HG03064 (cell line): ENCODE measurements at regions not wholly inside any gene's neighbourhood (a gene's known extent, or its start where the extent isn't known, plus 50 kb on each side); places are given as distances from the start of the nearest gene placed in this dataset.
A peak's percentile ranks its signal among the peaks of the same experiment; 100 is the strongest.
"Not testable (repeated sequence)": the region's sequence is repeated elsewhere in the genome, so short reads cannot be mapped to it uniquely, and the experiment has no call there.

Source experiments
- ATAC-seq: cut with Tn5 transposase; IDR thresholded peaks from one replicate; pipeline ENCODE4 v1.9.1; 2021; ENCODE audit warnings: low read depth; ENCODE audit not compliant: unreplicated experiment

DNA sequence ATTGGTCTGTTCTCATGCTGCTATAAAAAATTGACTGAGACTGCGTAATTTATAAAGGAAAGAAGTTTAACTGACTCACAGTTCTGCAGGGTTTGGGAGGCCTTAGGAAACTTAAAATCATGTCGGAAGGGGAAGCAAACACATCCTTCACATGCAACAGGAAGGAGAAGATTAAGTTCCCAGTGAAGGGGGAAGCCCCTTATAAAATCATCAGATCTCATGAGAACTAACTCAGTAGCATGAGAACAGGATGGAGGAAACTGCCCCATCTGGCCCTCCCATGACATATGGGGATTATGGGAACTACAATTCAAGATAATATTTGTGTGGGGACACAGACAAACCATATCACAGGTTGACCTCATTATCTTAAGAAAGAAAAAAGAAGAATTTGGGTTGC, 134.5 kb downstream of the PPP1R3A start:
- no peak for ATAC-seq

DNA sequence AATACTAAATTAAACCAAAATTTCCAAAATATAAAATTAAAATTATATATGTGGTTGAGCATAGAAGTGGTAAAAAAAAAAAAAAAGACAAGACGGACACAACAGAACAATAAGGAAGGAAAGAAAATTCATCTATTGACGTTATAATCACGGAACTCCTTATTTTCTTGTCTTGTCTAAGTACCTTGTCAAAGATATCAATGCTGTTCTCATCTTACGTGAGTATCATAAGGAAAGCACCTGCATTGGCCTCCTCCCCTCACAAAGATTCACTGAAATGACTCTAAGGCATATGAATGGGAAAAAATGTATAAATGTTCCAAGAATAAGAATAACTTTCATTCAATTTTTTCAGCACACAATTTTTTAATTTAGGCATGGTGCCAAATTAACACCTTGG, 135.4 kb downstream of the PPP1R3A start:
- no peak for ATAC-seq

DNA sequence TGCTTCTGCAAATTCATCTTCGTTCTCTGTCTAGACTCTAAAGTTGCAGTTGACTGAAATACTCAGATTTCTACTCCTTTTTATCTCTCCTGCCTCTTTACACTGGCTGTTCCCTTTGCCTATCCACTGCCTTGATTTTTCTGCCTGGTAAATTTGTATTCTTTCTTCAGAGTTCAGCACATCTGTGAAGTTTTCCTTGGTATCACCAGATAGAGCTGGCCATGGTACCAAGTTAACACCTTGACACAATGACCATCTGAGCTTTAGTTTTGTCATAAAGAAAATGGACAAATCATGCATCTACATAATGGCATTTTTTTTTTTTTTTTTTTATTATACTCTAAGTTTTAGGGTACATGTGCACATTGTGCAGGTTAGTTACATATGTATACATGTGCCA, 143.0 kb downstream of the PPP1R3A start:
- no peak for ATAC-seq

DNA sequence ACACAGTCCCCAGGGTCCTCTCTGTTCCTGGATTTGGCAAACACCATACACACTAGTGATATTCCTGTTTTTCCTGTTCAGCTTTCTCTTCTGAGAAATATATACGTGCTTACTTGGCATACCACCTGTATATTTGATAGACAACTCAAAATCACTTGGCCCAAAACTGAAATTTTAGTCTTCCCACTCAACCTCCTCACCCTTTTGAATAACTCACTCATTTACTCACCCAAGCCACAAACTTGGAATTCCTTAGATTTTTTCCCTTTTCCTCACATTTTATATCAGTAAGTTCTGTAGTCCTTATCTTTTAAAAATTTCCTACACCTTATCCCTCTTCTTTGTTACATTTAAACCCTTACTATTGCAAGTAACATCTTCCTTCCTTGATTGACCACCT, 143.4 kb downstream of the PPP1R3A start:
- no peak for ATAC-seq

DNA sequence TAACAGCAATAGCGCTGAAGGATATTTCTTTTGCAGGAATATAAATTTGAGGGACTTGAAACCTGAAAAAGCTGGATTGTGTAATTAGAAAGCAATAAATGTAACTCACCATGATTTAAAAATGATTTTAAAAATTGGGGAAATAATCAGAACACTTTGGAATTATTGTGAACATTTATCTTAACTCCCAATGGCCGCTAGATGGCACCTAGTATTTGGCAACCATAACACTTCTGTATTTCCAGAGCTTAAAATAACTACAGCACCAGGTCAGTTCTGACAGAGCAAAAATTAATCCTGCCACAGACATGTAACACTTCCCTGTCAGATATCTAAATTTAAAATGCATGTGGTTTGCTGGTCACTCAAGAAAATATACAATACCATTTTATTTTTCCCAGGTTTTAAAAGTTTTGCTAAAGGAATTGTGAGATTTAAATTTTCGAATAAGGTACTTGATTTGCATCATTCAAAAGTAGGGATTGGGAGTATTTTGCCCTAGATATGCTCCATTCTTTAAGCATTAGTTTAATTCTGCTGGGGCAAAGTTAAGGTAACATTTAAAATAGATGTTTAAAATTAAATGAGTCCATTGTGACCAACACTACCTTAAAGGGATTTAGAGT, 144.5 kb downstream of the PPP1R3A start:
- ATAC-seq: peak; percentile 76

DNA sequence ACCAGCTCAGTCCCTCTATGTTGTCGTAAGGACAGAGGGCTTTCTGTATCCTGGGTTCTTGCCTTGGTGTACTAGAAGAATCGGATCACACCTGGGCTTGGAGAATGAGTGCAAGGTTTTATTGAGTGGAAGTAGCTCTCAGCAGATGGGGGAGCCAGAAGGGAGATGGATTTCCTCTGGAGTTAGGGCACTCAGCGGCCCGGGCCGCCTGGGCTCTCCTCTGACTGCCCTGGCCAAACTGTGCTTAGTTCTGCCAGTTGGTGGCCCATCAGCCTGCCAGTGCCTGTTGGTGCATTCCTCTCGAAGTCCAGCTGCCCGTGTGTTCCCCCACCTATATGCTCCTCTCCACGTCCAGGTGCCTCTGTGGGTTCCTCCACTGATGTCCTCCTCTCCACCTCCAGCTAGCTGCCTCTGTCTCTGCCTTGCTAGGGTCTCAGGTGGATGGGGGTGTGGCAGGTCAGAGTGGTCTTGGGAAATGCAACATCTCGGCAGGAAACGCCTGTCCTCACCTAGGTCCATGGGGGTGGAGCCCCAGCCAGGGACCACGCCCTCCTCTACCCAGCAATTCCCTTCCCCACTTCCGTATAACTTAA, 148.6 kb downstream of the PPP1R3A start:
- ATAC-seq: no peak

DNA sequence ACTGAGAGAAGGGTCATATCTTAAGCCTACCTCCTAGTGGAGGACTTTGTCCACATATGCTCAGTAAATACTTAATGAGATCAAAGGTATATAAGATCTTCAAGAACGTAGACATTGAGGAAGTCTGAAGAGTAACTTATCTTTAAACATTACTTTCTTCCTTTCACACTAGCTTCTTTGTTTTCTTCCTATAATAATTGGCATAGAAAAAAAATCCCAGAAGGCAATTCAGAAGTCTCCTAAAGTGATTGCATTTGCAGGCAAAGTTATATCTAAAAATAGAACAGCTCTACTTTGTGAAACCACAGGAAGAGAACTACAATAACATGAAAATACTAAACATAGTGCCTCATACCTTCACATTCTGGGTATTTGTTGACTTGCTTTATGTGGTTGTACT, 150.4 kb downstream of the PPP1R3A start:
- ATAC-seq: no peak

DNA sequence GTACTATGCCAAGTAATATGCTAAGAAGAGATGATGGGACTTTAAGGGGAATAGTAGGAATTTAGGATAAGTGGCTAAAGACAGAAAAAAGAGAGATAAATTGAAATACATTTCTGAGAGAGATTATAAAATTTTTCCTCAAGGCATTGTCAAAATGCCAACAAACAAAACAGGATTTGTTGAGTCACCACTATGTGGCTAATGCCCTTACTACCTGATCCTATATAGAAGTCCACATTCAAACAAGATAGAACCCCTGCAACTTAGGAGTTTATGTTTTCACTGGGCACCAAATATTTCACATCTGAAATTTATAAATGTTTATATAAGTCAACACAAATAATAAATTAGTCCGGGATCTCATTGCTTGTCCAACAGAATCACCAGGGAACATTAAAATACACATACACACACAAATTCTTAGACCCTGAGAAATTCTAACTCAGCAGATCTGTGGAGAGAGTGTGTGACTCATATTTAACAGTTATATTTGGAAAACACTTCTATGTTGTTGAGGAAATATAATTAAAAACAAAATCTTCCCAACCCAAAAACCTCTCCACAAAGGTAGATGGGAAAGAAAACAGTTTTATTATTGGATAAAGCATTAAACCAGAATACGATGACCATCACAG, 154.3 kb downstream of the PPP1R3A start:
- ATAC-seq: no peak

DNA sequence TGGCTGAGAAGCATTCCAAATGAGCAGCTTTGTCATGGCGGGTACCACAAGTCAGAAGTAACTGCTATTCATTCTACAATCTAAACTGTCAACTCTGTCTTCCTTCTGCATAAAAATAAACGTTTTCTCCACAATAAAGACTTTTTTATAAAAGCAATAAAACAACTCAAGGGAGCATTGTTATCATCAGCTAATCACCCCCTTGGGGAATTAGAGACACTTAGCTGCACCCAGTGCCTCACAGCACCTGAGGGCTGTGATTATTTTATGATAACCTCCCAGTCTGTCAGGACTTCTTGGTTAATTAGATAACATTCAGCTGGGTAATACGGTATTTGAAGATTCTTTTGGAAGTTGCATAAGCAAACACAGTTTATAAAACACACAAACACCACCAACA, 155.6 kb downstream of the PPP1R3A start:
- no peak for ATAC-seq

DNA sequence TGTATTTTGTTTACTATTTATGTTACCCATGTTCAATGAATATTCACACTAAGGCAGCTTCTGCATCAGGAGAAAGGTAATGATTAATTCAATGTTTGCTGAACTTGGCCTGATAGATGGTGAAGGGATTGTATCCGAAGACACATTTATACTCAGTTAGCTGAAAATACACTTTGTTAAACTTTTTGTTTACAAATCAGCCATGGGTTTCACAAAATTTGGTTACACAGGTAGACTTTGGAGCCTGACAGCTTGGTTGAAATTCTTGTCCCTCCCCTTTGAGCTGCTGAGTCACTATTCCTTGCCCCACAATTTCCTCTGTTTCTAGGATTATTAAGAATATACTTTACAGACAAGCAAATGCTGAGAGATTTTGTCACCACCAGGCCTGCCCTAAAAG, 162.6 kb downstream of the PPP1R3A start:
- ATAC-seq: no peak

DNA sequence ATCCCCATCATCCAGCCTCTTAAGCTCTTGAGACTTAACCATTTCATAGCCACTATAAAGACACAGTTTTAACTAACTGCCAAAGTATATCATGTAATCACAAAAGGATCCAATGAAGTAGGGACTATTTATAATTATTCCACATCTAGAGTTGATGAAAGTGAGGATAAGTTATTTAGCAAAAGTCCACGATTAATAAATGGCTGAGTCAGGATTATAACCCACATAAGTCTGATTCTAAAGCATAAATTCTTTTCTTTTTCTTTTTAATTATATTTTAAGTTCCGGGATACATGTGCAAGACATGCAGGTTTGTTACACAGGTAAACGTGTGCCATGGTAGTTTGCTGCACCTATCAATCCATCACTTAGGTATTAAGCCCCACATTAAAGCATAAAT, 166.1 kb downstream of the PPP1R3A start:
- ATAC-seq: no peak

DNA sequence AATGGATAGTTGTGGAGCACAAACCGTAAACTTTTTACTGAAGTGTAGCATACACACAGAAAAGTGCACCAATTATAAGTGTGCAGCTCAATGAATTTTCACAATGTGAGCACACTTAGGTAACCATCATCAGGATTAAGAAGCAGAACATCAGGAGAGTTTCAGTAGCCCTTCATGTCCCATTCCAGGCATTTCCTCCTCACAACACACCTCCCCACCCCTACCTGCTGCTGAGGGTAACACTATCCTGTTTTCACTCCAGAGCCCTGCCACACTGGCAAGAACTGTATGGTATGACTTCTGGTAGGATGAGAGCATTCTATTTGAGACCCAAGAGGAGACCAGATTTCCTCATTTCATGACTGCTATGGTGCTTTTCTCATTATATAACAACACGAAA, 166.5 kb downstream of the PPP1R3A start:
- no peak for ATAC-seq

DNA sequence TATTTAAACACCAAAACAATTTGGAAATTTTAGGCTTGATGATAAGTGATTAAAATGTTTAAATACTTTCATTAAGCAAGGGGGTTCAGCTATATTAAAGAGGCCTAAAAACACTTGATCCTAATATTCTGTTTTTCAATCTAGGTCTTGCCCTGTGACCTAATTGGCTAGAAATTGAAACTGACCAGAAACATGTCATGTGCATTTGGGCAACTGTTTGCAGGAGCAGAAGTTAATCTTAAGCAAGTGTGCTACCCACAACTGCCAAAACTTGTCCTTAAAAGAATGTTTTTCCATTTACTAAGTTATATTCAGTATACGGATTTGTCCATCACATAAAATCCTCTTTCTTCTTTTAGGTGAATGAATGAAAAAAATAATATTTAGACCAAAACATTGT, 167.3 kb downstream of the PPP1R3A start:
- ATAC-seq: no peak

DNA sequence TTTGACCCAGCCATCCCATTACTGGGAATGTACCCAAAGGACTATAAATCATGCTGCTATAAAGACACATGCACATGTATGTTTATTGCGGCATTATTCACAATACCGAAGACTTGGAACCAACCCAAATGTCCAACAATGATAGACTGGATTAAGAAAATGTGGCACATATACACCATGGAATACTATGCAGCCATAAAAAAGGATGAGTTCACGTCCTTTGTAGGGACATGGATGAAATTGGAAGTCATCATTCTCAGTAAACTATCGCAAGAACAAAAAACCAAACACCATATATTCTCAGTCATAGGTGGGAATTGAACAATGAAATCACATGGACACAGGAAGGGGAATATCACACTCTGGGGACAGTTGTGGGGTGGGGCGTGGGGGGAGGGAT, 170.4 kb downstream of the PPP1R3A start:
- not testable (repeated sequence) for ATAC-seq

DNA sequence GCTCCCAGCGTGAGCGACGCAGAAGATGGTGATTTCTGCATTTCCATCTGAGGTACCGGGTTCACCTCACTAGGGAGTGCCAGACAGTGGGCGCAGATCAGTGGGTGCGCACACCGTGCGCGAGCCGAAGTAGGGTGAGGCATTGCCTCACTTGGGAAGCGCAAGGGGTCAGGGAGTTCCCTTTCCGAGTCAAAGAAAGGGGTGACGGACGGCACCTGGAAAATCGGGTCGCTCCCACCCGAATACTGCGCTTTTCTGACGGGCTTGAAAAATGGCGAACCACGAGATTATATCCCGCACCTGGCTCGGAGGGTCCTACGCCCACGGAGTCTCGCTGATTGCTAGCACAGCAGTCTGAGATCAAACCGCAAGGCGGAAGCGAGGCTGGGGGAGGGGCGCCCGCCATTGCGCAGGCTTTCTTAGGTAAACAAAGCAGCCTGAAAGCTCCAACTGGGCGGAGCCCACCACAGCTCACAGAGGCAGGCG, 175.8 kb downstream of the PPP1R3A start:
- not testable (repeated sequence) for ATAC-seq

DNA sequence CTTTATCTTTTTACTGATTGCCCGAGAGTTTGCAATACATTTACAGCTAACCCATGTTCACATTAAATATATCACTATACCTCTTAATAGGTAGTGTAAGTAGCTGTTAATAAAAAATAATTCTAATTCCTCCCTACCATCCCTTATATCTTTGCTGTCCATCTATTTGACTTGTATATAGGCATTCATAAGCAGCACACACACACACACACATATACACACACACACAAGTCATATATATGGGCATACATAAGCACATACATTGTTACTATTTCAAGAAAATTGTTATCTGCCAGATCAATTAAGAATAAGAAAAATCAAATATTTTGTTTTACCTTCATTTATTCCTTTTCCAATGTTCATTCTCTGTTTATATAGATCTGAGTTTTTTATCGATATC, 176.4 kb downstream of the PPP1R3A start:
- no peak for ATAC-seq

DNA sequence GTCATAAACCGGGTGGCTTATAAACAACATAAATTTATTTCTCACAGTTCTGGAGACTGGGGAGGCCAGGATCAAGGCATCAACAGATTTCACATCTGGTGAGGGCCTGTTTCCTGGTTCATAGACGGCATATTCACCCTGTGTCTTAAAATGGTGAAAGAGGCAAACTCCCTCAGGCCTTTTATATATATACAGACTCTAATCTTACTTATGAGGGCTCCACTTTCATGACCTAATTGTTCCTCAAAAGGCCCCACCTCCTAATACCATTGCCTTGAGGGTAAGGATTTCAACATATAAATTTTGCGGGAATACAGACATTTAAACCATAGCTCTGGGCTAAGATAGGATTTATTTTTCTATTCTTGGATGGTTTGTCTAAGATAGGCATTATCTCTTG, 187.2 kb downstream of the PPP1R3A start:
- no peak for ATAC-seq

DNA sequence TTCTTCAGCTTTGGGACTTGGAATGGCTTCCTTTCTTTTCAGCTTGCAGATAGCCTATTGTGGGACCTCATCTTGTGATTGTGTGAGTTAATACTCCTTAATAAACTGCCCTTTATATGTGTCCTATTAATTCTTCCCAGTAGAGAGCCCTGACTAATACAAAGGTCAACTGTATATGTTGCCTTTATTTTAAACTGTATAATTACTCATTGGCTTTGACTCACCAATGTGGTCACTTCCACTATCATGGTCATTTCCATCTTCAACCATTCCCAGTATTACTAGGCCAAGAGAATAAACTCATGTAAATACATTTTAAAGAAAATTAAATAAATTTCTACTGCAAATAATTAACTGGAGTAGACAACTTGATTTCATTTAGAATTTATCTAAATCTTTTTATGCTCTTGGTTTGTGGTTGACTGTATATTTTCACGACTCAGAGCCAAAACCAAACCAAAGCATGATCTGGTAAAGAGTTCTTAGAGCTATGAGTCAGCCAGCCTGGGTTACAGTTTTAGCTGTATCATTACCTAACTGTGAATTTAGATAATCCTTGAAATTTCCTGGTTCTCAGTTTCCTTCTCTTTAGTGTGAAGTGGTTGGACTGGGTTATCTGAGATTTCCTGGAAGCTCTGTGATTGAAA, 188.4 kb downstream of the PPP1R3A start:
- no peak for ATAC-seq

DNA sequence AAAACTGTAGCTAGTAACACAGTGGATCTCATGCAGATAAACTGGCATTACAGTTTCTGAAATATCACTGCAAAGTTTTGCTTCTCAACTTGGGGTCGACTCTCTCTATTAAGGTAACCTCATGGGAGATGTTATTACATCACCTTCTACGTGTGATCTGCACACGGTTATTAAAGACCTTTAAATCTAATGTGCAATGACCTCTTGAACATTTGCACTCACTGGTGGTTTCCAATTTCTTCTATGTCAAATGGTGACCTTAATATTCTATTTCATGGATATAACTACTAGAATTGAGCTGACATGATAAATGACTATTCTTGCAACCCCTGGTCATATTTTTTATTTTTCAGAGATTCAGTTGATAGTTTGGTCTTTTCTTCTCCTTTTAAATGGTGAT, 191.3 kb downstream of the PPP1R3A start:
- ATAC-seq: no peak

DNA sequence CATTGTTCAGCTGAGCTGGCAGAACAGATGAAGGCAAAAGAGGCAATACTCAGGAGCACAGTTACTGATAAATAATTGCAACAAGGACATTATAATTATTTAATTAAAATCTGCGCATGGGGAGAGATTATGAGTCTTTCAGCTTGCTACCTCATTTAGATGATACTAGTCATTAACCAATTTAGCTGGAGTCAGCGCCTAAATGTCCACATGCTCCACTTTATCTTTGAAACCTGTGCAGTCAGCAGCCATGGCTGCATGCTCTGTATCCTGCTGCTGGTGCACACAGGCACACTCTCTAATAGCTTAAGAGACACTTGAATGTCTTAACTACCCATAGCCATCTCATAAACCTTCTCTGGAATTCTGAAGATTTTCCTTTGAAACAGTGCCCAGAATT, 196.8 kb downstream of the PPP1R3A start:
- ATAC-seq: no peak

DNA sequence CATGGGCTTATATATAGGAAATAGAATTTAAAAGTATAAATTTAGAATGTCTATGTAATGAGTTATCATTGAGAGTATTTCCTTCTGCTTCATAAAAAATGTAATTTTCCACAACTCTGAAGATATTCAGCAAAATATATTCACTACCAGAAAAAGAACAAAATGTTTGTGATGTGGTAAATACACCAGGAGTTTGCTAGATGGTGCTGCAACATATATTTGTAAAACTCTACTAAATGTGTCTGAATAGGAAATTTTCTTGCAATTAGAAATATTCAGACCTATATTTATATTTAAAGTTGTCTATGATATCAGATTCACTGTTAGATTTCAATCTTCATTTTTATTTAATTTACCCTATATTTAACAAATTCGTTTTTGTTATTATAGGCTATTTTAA, 201.1 kb downstream of the PPP1R3A start:
- no peak for ATAC-seq
